ENCODE measurements at regions not wholly inside any gene's neighbourhood (a gene's known extent, or its start where the extent isn't known, plus 50 kb on each side); places are given as distances from the start of the nearest gene placed in this dataset.

DNA sequence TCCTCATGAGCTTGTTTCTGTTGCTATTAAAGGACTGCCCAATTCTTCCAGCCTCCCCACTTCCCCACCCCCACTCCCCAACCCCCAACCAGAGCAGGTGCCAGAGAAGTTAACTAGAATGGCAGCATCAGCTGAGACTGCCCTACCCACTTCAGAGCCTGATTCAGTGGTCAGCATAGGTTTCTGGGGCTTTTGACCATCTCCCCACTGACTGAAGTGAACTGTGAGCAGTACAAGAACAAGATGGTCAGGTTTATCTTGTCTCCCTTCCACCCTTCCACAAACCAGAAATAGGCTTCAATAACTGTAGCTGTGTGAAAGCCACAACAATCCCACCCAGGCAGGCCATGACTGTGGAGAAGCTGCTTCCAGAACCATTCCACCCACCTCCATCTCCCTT lies 289.4 kb upstream of the SLC24A2 start:
- TF ChIP-seq EP300 (IDR thresholded peaks at IDR 0.05) (no peak), POLR2AphosphoS5 (IDR thresholded peaks at IDR 0.05) (no peak)
- TF ChIP-seq, protein P1, sequence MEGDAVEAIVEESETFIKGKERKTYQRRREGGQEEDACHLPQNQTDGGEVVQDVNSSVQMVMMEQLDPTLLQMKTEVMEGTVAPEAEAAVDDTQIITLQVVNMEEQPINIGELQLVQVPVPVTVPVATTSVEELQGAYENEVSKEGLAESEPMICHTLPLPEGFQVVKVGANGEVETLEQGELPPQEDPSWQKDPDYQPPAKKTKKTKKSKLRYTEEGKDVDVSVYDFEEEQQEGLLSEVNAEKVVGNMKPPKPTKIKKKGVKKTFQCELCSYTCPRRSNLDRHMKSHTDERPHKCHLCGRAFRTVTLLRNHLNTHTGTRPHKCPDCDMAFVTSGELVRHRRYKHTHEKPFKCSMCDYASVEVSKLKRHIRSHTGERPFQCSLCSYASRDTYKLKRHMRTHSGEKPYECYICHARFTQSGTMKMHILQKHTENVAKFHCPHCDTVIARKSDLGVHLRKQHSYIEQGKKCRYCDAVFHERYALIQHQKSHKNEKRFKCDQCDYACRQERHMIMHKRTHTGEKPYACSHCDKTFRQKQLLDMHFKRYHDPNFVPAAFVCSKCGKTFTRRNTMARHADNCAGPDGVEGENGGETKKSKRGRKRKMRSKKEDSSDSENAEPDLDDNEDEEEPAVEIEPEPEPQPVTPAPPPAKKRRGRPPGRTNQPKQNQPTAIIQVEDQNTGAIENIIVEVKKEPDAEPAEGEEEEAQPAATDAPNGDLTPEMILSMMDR (IDR thresholded peaks at IDR 0.05): no peak

Measured in suprapubic skin (tissue), 4 donors.